Sigmoid colon (tissue), 6 donors: ENCODE measurements at regions not wholly inside any gene's neighbourhood (a gene's known extent, or its start where the extent isn't known, plus 50 kb on each side); places are given as distances from the start of the nearest gene placed in this dataset.

Experiments used
- DNase-seq: peaks from one replicate; pipeline ENCODE4 v3.0.0-alpha.2; 2019
- H3K27ac ChIP-seq, 4 donors: fragments of 200-600 bp; sonication (generic); one replicate each; pipeline ENCODE4 v1.5.1; 2016 to 2019; ENCODE audit warnings: mild to moderate bottlenecking in 1 of 4
- H3K27me3 ChIP-seq, 3 donors: fragments of 200-600 bp; sonication (generic); one replicate each; pipeline ENCODE4 v1.5.1; 2019; ENCODE audit warnings: mild to moderate bottlenecking in 1 of 3
- H3K36me3 ChIP-seq, 4 donors: fragments of 200-600 bp; sonication (generic); one replicate each; pipeline ENCODE4 v1.5.1; 2016 to 2019
- H3K4me1 ChIP-seq, 4 donors: fragments of 200-600 bp; sonication (generic); one replicate each; pipeline ENCODE4 v1.5.1; 2017 to 2019
- H3K4me3 ChIP-seq, 4 donors: fragments of 200-600 bp; sonication (generic); one replicate each; pipeline ENCODE4 v1.5.1; 2017 to 2019; ENCODE audit warnings: mild to moderate bottlenecking in 2 of 4, moderate library complexity in 1 of 4
- H3K9me3 ChIP-seq, 4 donors: fragments of 200-600 bp in 3 of 4; sonication (generic) in 3 of 4; one replicate each; pipeline versions ENCODE4 v1.5.1 to v1.6.1; 2013 to 2019
- CTCF ChIP-seq, 4 experiments: fragments of 450-650 bp in 3 of 4; fragments of 200-600 bp in 1 of 4; IDR thresholded peaks; one replicate each; pipeline ENCODE4 v1.5.1; 2016 to 2019; ENCODE audit warnings: antibody characterized with exemption in 4 of 4, mild to moderate bottlenecking in 3 of 4, moderate library complexity in 2 of 4
- EP300 ChIP-seq, 4 donors: sonication (generic); formaldehyde crosslinking; IDR thresholded peaks; one replicate each; pipeline ENCODE4 v1.6.1; 2017; ENCODE audit warnings: antibody characterized with exemption in 4 of 4
- POLR2A ChIP-seq, 2 donors: fragments of 450-650 bp; IDR thresholded peaks; one replicate each; pipeline ENCODE4 v1.6.1; 2016; ENCODE audit warnings: antibody characterized with exemption in 2 of 2, mild to moderate bottlenecking in 2 of 2, moderate library complexity in 2 of 2
- POLR2AphosphoS5 ChIP-seq, 4 donors: sonication (generic); formaldehyde crosslinking; IDR thresholded peaks; one replicate each; pipeline ENCODE4 v1.6.1; 2017; ENCODE audit warnings: antibody characterized with exemption in 4 of 4
- WGBS, 2 donors: extraction: QIAGEN DNeasy Blood & Tissue Kit; methylation state at CpG; one replicate each; pipeline ENCODE4 v1.1.7; 2013; 5-methylcytosine and 5-hydroxymethylcytosine counted together
- intact Hi-C: fragments of 100-400 bp; cut with DNase I; formaldehyde crosslinking; loops from one replicate; pipeline ENCODE4 v1.15.1; 2023
- donor health status: healthy with polysubstance abuse.
- donor health status: healthy.

- intact Hi-C loops, result no loop called here
- Histone ChIP-seq H3K27ac (no peak overlapping the region), H3K4me1 (peaks cover 0 to 19% (median 11%) of the 10 kb centered on the region in 4 donors), H3K4me3 (no peak overlapping the region), H3K9me3 (no peaks in the 10 kb centered on the region), H3K27me3 (no peaks in the 10 kb centered on the region), H3K36me3 (no peaks in the 10 kb centered on the region)
- DNase-seq, result no peak
- TF ChIP-seq CTCF (IDR thresholded peaks at IDR 0.05) (no peak), EP300 (IDR thresholded peaks at IDR 0.05) (no peak), POLR2A (IDR thresholded peaks at IDR 0.05) (no peak), POLR2AphosphoS5 (IDR thresholded peaks at IDR 0.05) (no peak)
Measured at GRCh38 chr12:24374452-24374851, 425.0 kb upstream of the SOX5 start.

GRCh38 chr12:24373004-24373403 lies 423.5 kb upstream of the SOX5 start:
- Histone ChIP-seq H3K27me3 (no peaks in the 10 kb centered on the region), H3K4me3 (no peak overlapping the region), H3K27ac (no peak overlapping the region), H3K9me3 (no peaks in the 10 kb centered on the region), H3K36me3 (no peaks in the 10 kb centered on the region), H3K4me1 (peaks cover 0 to 4% (median 1%) of the 10 kb centered on the region in 4 donors)
- DNase-seq, result no peak
- intact Hi-C loops, result no loop called here
- 88 to 94% methylated on average over 3 of the region's 3 CpGs for WGBS, 2 donors
- TF ChIP-seq POLR2AphosphoS5 (IDR thresholded peaks at IDR 0.05), result no peak
- TF ChIP-seq EP300 (IDR thresholded peaks at IDR 0.05), result no peak
- TF ChIP-seq POLR2A (IDR thresholded peaks at IDR 0.05), result no peak
- TF ChIP-seq CTCF (IDR thresholded peaks at IDR 0.05), result no peak

GRCh38 chr12:24366514-24366913 lies 417.0 kb upstream of the SOX5 start:
- no peaks in the 10 kb centered on the region for H3K36me3 ChIP-seq
- no peaks in the 10 kb centered on the region for H3K9me3 ChIP-seq
- TF ChIP-seq POLR2A (IDR thresholded peaks at IDR 0.05) (no peak), POLR2AphosphoS5 (IDR thresholded peaks at IDR 0.05) (no peak), CTCF (IDR thresholded peaks at IDR 0.05) (no peak), EP300 (IDR thresholded peaks at IDR 0.05) (no peak)
- H3K27ac ChIP-seq, result no peak overlapping the region
- WGBS, 2 donors, result 81 to 91% methylated on average over 1 of the region's 1 CpG
- H3K4me3 ChIP-seq, result no peak overlapping the region
- no peak for DNase-seq
- no peaks in the 10 kb centered on the region for H3K4me1 ChIP-seq
- no peaks in the 10 kb centered on the region for H3K27me3 ChIP-seq
- intact Hi-C loops, result no loop called here

- H3K27ac ChIP-seq, result no peak overlapping the region
- no peaks in the 10 kb centered on the region for H3K27me3 ChIP-seq
- no peak overlapping the region for H3K4me3 ChIP-seq
- DNase-seq, result no peak
- no peaks in the 10 kb centered on the region for H3K9me3 ChIP-seq
- no peaks in the 10 kb centered on the region for H3K36me3 ChIP-seq
- WGBS, 2 donors, result 66 to 74% methylated on average over 2 of the region's 2 CpGs
- TF ChIP-seq POLR2AphosphoS5 (IDR thresholded peaks at IDR 0.05) (no peak), CTCF (IDR thresholded peaks at IDR 0.05) (no peak), POLR2A (IDR thresholded peaks at IDR 0.05) (no peak), EP300 (IDR thresholded peaks at IDR 0.05) (no peak)
- intact Hi-C loops, result no loop called here
- H3K4me1 ChIP-seq, result no peaks in the 10 kb centered on the region
Measured at GRCh38 chr12:24364921-24365320, 415.5 kb upstream of the SOX5 start.

GRCh38 chr12:24363177-24363754 lies 413.8 kb upstream of the SOX5 start:
- Histone ChIP-seq H3K9me3 (no peaks in the 10 kb centered on the region), H3K4me1 (no peaks in the 10 kb centered on the region), H3K4me3 (no peak overlapping the region), H3K36me3 (no peaks in the 10 kb centered on the region), H3K27ac (no peak overlapping the region), H3K27me3 (no peaks in the 10 kb centered on the region)
- intact Hi-C loops, result no loop called here
- WGBS, 2 donors, result 39 to 67% methylated on average over 3 of the region's 3 CpGs
- DNase-seq, result no peak
- no peak for TF ChIP-seq POLR2AphosphoS5 (IDR thresholded peaks at IDR 0.05)
- no peak for TF ChIP-seq POLR2A (IDR thresholded peaks at IDR 0.05)
- TF ChIP-seq EP300 (IDR thresholded peaks at IDR 0.05), result no peak
- no peak for TF ChIP-seq CTCF (IDR thresholded peaks at IDR 0.05)
